H1 (cell line): ENCODE measurements at regions not wholly inside any gene's neighbourhood (a gene's known extent, or its start where the extent isn't known, plus 50 kb on each side); places are given as distances from the start of the nearest gene placed in this dataset.

ENCODE experiments used
- EGR1 ChIP-seq: IDR thresholded peaks from 2 replicates; pipeline ENCODE4 v1.6.1; 2011; ENCODE audit warnings: low read depth, low read length, borderline replicate concordance
- FOSL1 ChIP-seq: IDR thresholded peaks from 2 replicates; pipeline ENCODE4 v1.6.1; 2011; ENCODE audit warnings: mild to moderate bottlenecking, low read depth, low read length, moderate library complexity; ENCODE audit not compliant: insufficient read depth
- MAFK ChIP-seq: IDR thresholded peaks from 2 replicates; pipeline ENCODE4 v1.6.1; 2012; ENCODE audit warnings: low read depth, mild to moderate bottlenecking, improper control_type of control experiment, low read length
- NANOG ChIP-seq: IDR thresholded peaks from 2 replicates; pipeline ENCODE4 v1.6.1; 2011; ENCODE audit warnings: low read length, low read depth, mild to moderate bottlenecking, inconsistent platforms; ENCODE audit not compliant: insufficient read depth, poor library complexity, severe bottlenecking
- POLR2AphosphoS5 ChIP-seq: IDR thresholded peaks from 2 replicates; pipeline ENCODE4 v1.6.1; 2011; ENCODE audit warnings: low read depth, low read length
- POU5F1 ChIP-seq: IDR thresholded peaks from 2 replicates; pipeline ENCODE4 v1.6.1; 2011; ENCODE audit warnings: low read depth, mild to moderate bottlenecking, low read length, moderate library complexity
- RBBP5 ChIP-seq: IDR thresholded peaks from 2 replicates; pipeline ENCODE4 v1.7.1; 2012; ENCODE audit warnings: low read depth, mild to moderate bottlenecking, inconsistent platforms, low read length, moderate library complexity, borderline replicate concordance
- RFX5 ChIP-seq: IDR thresholded peaks from 2 replicates; pipeline ENCODE4 v1.6.1; 2011; ENCODE audit warnings: low read depth, low read length, improper control_type of control experiment, borderline replicate concordance
- SAP30 ChIP-seq: fragments of 300-600 bp; sonication (generic); IDR thresholded peaks from 2 replicates; pipeline ENCODE4 v1.7.1; 2012; ENCODE audit warnings: low read length, moderate library complexity, mild to moderate bottlenecking, inconsistent platforms; ENCODE audit not compliant: insufficient read depth, insufficient replicate concordance
- SP1 ChIP-seq: IDR thresholded peaks from 2 replicates; pipeline ENCODE4 v1.6.1; 2011; ENCODE audit warnings: low read depth, low read length
- YY1 ChIP-seq: IDR thresholded peaks from 2 replicates; pipeline ENCODE4 v1.6.1; 2011; ENCODE audit warnings: low read depth, mild to moderate bottlenecking, low read length
- TF ChIP-seq, protein P1 (sequence below): fragments of 300-600 bp; sonication (generic); IDR thresholded peaks from 2 replicates; pipeline ENCODE4 v1.7.1; 2012; ENCODE audit warnings: low read length, moderate library complexity, mild to moderate bottlenecking, inconsistent platforms; ENCODE audit not compliant: insufficient replicate concordance

DNA sequence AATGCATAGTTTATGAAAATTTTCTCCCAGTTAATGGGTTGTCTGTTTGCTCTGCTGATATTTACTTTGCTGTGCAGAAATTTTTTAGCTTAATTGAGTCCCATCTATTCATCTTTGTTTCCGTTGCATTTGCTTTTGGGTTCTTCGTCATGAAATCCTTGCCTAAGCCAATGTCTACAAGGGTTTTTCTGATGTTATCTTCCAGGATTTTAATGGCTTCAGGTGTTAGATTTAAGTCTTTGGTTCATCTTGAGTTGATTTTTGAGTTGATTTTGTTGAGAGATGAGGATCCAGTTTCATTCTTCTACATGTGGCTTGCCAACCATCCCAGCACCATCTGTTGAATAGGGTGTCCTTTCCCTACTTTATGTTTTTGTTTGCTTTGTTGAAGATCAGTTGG is 85.2 kb downstream of the DRAM2 start (continued):
- TF ChIP-seq, protein P1, sequence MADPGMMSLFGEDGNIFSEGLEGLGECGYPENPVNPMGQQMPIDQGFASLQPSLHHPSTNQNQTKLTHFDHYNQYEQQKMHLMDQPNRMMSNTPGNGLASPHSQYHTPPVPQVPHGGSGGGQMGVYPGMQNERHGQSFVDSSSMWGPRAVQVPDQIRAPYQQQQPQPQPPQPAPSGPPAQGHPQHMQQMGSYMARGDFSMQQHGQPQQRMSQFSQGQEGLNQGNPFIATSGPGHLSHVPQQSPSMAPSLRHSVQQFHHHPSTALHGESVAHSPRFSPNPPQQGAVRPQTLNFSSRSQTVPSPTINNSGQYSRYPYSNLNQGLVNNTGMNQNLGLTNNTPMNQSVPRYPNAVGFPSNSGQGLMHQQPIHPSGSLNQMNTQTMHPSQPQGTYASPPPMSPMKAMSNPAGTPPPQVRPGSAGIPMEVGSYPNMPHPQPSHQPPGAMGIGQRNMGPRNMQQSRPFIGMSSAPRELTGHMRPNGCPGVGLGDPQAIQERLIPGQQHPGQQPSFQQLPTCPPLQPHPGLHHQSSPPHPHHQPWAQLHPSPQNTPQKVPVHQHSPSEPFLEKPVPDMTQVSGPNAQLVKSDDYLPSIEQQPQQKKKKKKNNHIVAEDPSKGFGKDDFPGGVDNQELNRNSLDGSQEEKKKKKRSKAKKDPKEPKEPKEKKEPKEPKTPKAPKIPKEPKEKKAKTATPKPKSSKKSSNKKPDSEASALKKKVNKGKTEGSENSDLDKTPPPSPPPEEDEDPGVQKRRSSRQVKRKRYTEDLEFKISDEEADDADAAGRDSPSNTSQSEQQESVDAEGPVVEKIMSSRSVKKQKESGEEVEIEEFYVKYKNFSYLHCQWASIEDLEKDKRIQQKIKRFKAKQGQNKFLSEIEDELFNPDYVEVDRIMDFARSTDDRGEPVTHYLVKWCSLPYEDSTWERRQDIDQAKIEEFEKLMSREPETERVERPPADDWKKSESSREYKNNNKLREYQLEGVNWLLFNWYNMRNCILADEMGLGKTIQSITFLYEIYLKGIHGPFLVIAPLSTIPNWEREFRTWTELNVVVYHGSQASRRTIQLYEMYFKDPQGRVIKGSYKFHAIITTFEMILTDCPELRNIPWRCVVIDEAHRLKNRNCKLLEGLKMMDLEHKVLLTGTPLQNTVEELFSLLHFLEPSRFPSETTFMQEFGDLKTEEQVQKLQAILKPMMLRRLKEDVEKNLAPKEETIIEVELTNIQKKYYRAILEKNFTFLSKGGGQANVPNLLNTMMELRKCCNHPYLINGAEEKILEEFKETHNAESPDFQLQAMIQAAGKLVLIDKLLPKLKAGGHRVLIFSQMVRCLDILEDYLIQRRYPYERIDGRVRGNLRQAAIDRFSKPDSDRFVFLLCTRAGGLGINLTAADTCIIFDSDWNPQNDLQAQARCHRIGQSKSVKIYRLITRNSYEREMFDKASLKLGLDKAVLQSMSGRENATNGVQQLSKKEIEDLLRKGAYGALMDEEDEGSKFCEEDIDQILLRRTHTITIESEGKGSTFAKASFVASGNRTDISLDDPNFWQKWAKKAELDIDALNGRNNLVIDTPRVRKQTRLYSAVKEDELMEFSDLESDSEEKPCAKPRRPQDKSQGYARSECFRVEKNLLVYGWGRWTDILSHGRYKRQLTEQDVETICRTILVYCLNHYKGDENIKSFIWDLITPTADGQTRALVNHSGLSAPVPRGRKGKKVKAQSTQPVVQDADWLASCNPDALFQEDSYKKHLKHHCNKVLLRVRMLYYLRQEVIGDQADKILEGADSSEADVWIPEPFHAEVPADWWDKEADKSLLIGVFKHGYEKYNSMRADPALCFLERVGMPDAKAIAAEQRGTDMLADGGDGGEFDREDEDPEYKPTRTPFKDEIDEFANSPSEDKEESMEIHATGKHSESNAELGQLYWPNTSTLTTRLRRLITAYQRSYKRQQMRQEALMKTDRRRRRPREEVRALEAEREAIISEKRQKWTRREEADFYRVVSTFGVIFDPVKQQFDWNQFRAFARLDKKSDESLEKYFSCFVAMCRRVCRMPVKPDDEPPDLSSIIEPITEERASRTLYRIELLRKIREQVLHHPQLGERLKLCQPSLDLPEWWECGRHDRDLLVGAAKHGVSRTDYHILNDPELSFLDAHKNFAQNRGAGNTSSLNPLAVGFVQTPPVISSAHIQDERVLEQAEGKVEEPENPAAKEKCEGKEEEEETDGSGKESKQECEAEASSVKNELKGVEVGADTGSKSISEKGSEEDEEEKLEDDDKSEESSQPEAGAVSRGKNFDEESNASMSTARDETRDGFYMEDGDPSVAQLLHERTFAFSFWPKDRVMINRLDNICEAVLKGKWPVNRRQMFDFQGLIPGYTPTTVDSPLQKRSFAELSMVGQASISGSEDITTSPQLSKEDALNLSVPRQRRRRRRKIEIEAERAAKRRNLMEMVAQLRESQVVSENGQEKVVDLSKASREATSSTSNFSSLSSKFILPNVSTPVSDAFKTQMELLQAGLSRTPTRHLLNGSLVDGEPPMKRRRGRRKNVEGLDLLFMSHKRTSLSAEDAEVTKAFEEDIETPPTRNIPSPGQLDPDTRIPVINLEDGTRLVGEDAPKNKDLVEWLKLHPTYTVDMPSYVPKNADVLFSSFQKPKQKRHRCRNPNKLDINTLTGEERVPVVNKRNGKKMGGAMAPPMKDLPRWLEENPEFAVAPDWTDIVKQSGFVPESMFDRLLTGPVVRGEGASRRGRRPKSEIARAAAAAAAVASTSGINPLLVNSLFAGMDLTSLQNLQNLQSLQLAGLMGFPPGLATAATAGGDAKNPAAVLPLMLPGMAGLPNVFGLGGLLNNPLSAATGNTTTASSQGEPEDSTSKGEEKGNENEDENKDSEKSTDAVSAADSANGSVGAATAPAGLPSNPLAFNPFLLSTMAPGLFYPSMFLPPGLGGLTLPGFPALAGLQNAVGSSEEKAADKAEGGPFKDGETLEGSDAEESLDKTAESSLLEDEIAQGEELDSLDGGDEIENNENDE, result no peak
- TF ChIP-seq MAFK (no peak), SP1 (no peak), EGR1 (no peak), YY1 (no peak), FOSL1 (no peak), SAP30 (no peak), RBBP5 (no peak), POLR2AphosphoS5 (no peak), NANOG (no peak), RFX5 (no peak), POU5F1 (no peak)
